ENCODE measurements at regions not wholly inside any gene's neighbourhood (a gene's known extent, or its start where the extent isn't known, plus 50 kb on each side); places are given as distances from the start of the nearest gene placed in this dataset.

GRCh38 chr13:107964395-107964794 is 250.9 kb downstream of the LIG4 start:
- no peak for TF ChIP-seq EZH2phosphoT487 (IDR thresholded peaks at IDR 0.05; ENCODE audit: borderline replicate concordance)
- no peak for TF ChIP-seq POLR2A (IDR thresholded peaks at IDR 0.05; ENCODE audit: borderline replicate concordance, extremely low read depth, insufficient read depth, insufficient read length)
- TF ChIP-seq CTCF (IDR thresholded peaks at IDR 0.05 in 2 of 3, conservative IDR thresholded peaks at IDR 0.05 in 1 of 3; ENCODE audit: borderline replicate concordance in 1 of 3, insufficient read depth in 1 of 3, low read depth in 2 of 3, low read length in 2 of 3) = no peak
- TF ChIP-seq EZH2 (IDR thresholded peaks at IDR 0.05) = no peak
